Sigmoid colon (tissue), 6 donors: ENCODE measurements at regions not wholly inside any gene's neighbourhood (a gene's known extent, or its start where the extent isn't known, plus 50 kb on each side); places are given as distances from the start of the nearest gene placed in this dataset.

Source experiments
- DNase-seq: peaks from one replicate; pipeline ENCODE4 v3.0.0-alpha.2; 2019
- H3K27ac ChIP-seq, 4 donors: fragments of 200-600 bp; sonication (generic); one replicate each; pipeline ENCODE4 v1.5.1; 2016 to 2019; ENCODE audit warnings: mild to moderate bottlenecking in 1 of 4
- H3K27me3 ChIP-seq, 3 donors: fragments of 200-600 bp; sonication (generic); one replicate each; pipeline ENCODE4 v1.5.1; 2019; ENCODE audit warnings: mild to moderate bottlenecking in 1 of 3
- H3K36me3 ChIP-seq, 4 donors: fragments of 200-600 bp; sonication (generic); one replicate each; pipeline ENCODE4 v1.5.1; 2016 to 2019
- H3K4me1 ChIP-seq, 4 donors: fragments of 200-600 bp; sonication (generic); one replicate each; pipeline ENCODE4 v1.5.1; 2017 to 2019
- H3K4me3 ChIP-seq, 4 donors: fragments of 200-600 bp; sonication (generic); one replicate each; pipeline ENCODE4 v1.5.1; 2017 to 2019; ENCODE audit warnings: mild to moderate bottlenecking in 2 of 4, moderate library complexity in 1 of 4
- H3K9me3 ChIP-seq, 4 donors: fragments of 200-600 bp in 3 of 4; sonication (generic) in 3 of 4; one replicate each; pipeline versions ENCODE4 v1.5.1 to v1.6.1; 2013 to 2019
- CTCF ChIP-seq, 4 experiments: fragments of 450-650 bp in 3 of 4; fragments of 200-600 bp in 1 of 4; IDR thresholded peaks; one replicate each; pipeline ENCODE4 v1.5.1; 2016 to 2019; ENCODE audit warnings: antibody characterized with exemption in 4 of 4, mild to moderate bottlenecking in 3 of 4, moderate library complexity in 2 of 4
- EP300 ChIP-seq, 4 donors: sonication (generic); formaldehyde crosslinking; IDR thresholded peaks; one replicate each; pipeline ENCODE4 v1.6.1; 2017; ENCODE audit warnings: antibody characterized with exemption in 4 of 4
- POLR2A ChIP-seq, 2 donors: fragments of 450-650 bp; IDR thresholded peaks; one replicate each; pipeline ENCODE4 v1.6.1; 2016; ENCODE audit warnings: antibody characterized with exemption in 2 of 2, mild to moderate bottlenecking in 2 of 2, moderate library complexity in 2 of 2
- POLR2AphosphoS5 ChIP-seq, 4 donors: sonication (generic); formaldehyde crosslinking; IDR thresholded peaks; one replicate each; pipeline ENCODE4 v1.6.1; 2017; ENCODE audit warnings: antibody characterized with exemption in 4 of 4
- WGBS, 2 donors: extraction: QIAGEN DNeasy Blood & Tissue Kit; methylation state at CpG; one replicate each; pipeline ENCODE4 v1.1.7; 2013; 5-methylcytosine and 5-hydroxymethylcytosine counted together
- intact Hi-C: fragments of 100-400 bp; cut with DNase I; formaldehyde crosslinking; loops from one replicate; pipeline ENCODE4 v1.15.1; 2023
- donor health status: healthy with polysubstance abuse.
- donor health status: healthy.

- 92 to 93% methylated on average over 9 of the region's 9 CpGs for WGBS, 2 donors
- H3K27ac ChIP-seq: no peak overlapping the region
- no peak for TF ChIP-seq EP300 (IDR thresholded peaks at IDR 0.05)
- no peak for TF ChIP-seq POLR2A (IDR thresholded peaks at IDR 0.05)
- TF ChIP-seq CTCF (IDR thresholded peaks at IDR 0.05): no peak
- TF ChIP-seq POLR2AphosphoS5 (IDR thresholded peaks at IDR 0.05): no peak
- no peaks in the 10 kb centered on the region for H3K27me3 ChIP-seq
- H3K4me1 ChIP-seq: no peaks in the 10 kb centered on the region
- no peak overlapping the region for H3K4me3 ChIP-seq
- H3K9me3 ChIP-seq: no peaks in the 10 kb centered on the region
- DNase-seq: no peak
- intact Hi-C loops: no loop called here
- H3K36me3 ChIP-seq: peaks cover 0 to 29% (median 7%) of the 10 kb centered on the region in 4 donors
Measured at GRCh38 chr15:62805502-62805901, 237.0 kb upstream of the TPM1 start.

- Histone ChIP-seq H3K27me3 (no peaks in the 10 kb centered on the region), H3K4me3 (no peak overlapping the region), H3K27ac (no peak overlapping the region), H3K4me1 (no peaks in the 10 kb centered on the region), H3K36me3 (peaks cover 0 to 25% (median 7%) of the 10 kb centered on the region in 4 donors), H3K9me3 (no peaks in the 10 kb centered on the region)
- TF ChIP-seq CTCF (IDR thresholded peaks at IDR 0.05) (no peak), EP300 (IDR thresholded peaks at IDR 0.05) (no peak), POLR2A (IDR thresholded peaks at IDR 0.05) (no peak), POLR2AphosphoS5 (IDR thresholded peaks at IDR 0.05) (no peak)
- intact Hi-C loops: no loop called here
- no peak for DNase-seq
- 92 to 93% methylated on average over 11 of the region's 11 CpGs for WGBS, 2 donors
Measured at GRCh38 chr15:62807539-62808130, 234.9 kb upstream of the TPM1 start.

- H3K9me3 ChIP-seq: no peaks in the 10 kb centered on the region
- WGBS, 2 donors: 80% methylated on average over 8 of the region's 8 CpGs
- intact Hi-C loops: no loop called here
- H3K27ac ChIP-seq: no peak overlapping the region
- TF ChIP-seq CTCF (IDR thresholded peaks at IDR 0.05): no peak
- TF ChIP-seq POLR2AphosphoS5 (IDR thresholded peaks at IDR 0.05): no peak
- TF ChIP-seq EP300 (IDR thresholded peaks at IDR 0.05): no peak
- no peak for TF ChIP-seq POLR2A (IDR thresholded peaks at IDR 0.05)
- H3K4me1 ChIP-seq: no peaks in the 10 kb centered on the region
- H3K36me3 ChIP-seq: peaks cover 0 to 25% (median 7%) of the 10 kb centered on the region in 4 donors
- H3K4me3 ChIP-seq: no peak overlapping the region
- H3K27me3 ChIP-seq: no peaks in the 10 kb centered on the region
- DNase-seq: no peak
Measured at GRCh38 chr15:62809115-62809967, 233.2 kb upstream of the TPM1 start.

- H3K36me3 ChIP-seq: peaks cover 0 to 25% (median 7%) of the 10 kb centered on the region in 4 donors
- DNase-seq: no peak
- 95 to 98% methylated on average over 8 of the region's 8 CpGs for WGBS, 2 donors
- H3K27ac ChIP-seq: no peak overlapping the region
- intact Hi-C loops: no loop called here
- H3K4me1 ChIP-seq: no peaks in the 10 kb centered on the region
- H3K27me3 ChIP-seq: no peaks in the 10 kb centered on the region
- no peak for TF ChIP-seq CTCF (IDR thresholded peaks at IDR 0.05)
- TF ChIP-seq POLR2AphosphoS5 (IDR thresholded peaks at IDR 0.05): no peak
- TF ChIP-seq POLR2A (IDR thresholded peaks at IDR 0.05): no peak
- TF ChIP-seq EP300 (IDR thresholded peaks at IDR 0.05): no peak
- H3K9me3 ChIP-seq: no peaks in the 10 kb centered on the region
- H3K4me3 ChIP-seq: no peak overlapping the region
Measured at GRCh38 chr15:62809968-62810260, 232.6 kb upstream of the TPM1 start.
